K562 (cell line): ENCODE measurements at regions not wholly inside any gene's neighbourhood (a gene's known extent, or its start where the extent isn't known, plus 50 kb on each side); places are given as distances from the start of the nearest gene placed in this dataset.

Experiments
- ATAC-seq: fragments of 200-7000 bp; cut with Tn5 transposase; 3 replicates; pipeline ENCODE4 v1.9.1; 2020; ENCODE audit warnings: moderate library complexity
- BruUV-seq: library from RNA; stranded (reverse); fragments of 400-500 nt; replicated peaks from 2 replicates; lab custom pipeline; 2021; lab: Mats Ljungman, UMichigan
- CTCF ChIA-PET: fragments of 300-600 bp; formaldehyde crosslinking; extraction: SDS; loops from one replicate; lab custom pipeline; 2021; ENCODE audit warnings: low intra/inter-chr PET ratio; lab: Yijun Ruan, JAX
- POLR2A ChIA-PET: fragments of 300-600, 350-650 bp; sonication (Branson Sonifier 250); formaldehyde crosslinking; extraction: SDS; loops from one replicate; lab custom pipeline; 2021; ENCODE audit warnings: antibody characterized with exemption, inconsistent platforms; lab: Yijun Ruan, JAX
- DNase-seq, 4 experiments: peaks; one replicate each; pipeline versions ENCODE4 v3.0.0 to v3.0.0-alpha.2; 2011 to 2018; ENCODE audit warnings: low spot score in 3 of 4, mixed read lengths in 3 of 4; ENCODE audit errors: extremely low read depth in 1 of 4
- FAIRE-seq: peaks from 2 replicates; lab custom pipeline; 2011; peaks lifted over from hg19 to GRCh38; lab: Jason Lieb, UNC
- H2AFZ ChIP-seq: 2 replicates; pipeline ENCODE4 v1.6.0; 2011; ENCODE audit warnings: low read depth, low read length, control low read depth, inconsistent platforms
- H3K27ac ChIP-seq: fragments of 200-600 bp; 3 replicates; pipeline ENCODE4 v1.8.0; 2011; ENCODE audit warnings: low read depth, mild to moderate bottlenecking, control low read depth, inconsistent platforms, low read length, moderate library complexity, mixed read lengths; ENCODE audit errors: extremely low read depth
- H3K27me3 ChIP-seq, 2 experiments: fragments of 300-600 bp in 1 of 2; 2 replicates in 1 of 2; 3 replicates in 1 of 2; pipeline versions ENCODE4 v1.6.0 to v1.8.0; 2011; ENCODE audit warnings: inconsistent platforms in 2 of 2, low read length in 2 of 2, mild to moderate bottlenecking in 1 of 2, mixed read lengths in 1 of 2, moderate library complexity in 1 of 2; ENCODE audit not compliant: control insufficient read depth in 2 of 2, insufficient read depth in 2 of 2
- H3K36me3 ChIP-seq: fragments of 300-600 bp; 3 replicates; pipeline ENCODE4 v1.8.0; 2011; ENCODE audit warnings: mild to moderate bottlenecking, low read length, inconsistent platforms; ENCODE audit not compliant: control insufficient read depth, insufficient read depth
- H3K4me1 ChIP-seq, 2 experiments: fragments of 200-600 bp in 1 of 2; replicated peaks in 1 of 2; 2 replicates in 1 of 2; 3 replicates in 1 of 2; pipeline versions ENCODE4 v1.5.1 to v1.8.0; 2011; ENCODE audit warnings: inconsistent platforms in 2 of 2, low read length in 2 of 2, mild to moderate bottlenecking in 1 of 2, mixed read lengths in 1 of 2, moderate library complexity in 1 of 2; ENCODE audit not compliant: control insufficient read depth in 2 of 2, insufficient read depth in 2 of 2
- H3K4me2 ChIP-seq: 2 replicates; pipeline ENCODE4 v1.6.1; 2011; ENCODE audit warnings: low read length, control low read depth, inconsistent platforms, mixed read lengths; ENCODE audit not compliant: insufficient read depth
- H3K4me3 ChIP-seq: fragments of 200-600 bp; sonication (generic), shearing (Covaris generic); 2 replicates; pipeline ENCODE4 v1.5.1; 2016; ENCODE audit warnings: control low read depth, inconsistent platforms
- H3K79me2 ChIP-seq: fragments of 200-600 bp; 3 replicates; pipeline ENCODE4 v1.8.0; 2011; ENCODE audit warnings: low read length, inconsistent platforms; ENCODE audit not compliant: control insufficient read depth, insufficient read depth
- H3K9ac ChIP-seq, 2 experiments: 2 replicates each; pipeline versions ENCODE4 v1.6.0 to v1.6.1; 2011; ENCODE audit warnings: low read depth in 2 of 2, low read length in 2 of 2, control low read depth in 1 of 2, inconsistent platforms in 1 of 2, mild to moderate bottlenecking in 1 of 2, mixed read lengths in 1 of 2; ENCODE audit not compliant: insufficient read depth in 1 of 2
- H3K9me1 ChIP-seq: one replicate; pipeline ENCODE4 v1.6.0; 2011; ENCODE audit warnings: inconsistent platforms, mild to moderate bottlenecking, low read length, moderate library complexity; ENCODE audit not compliant: control insufficient read depth, insufficient read depth
- H3K9me3 ChIP-seq: replicated peaks from 2 replicates; pipeline ENCODE4 v1.5.1; 2011; ENCODE audit warnings: low read depth, low read length, inconsistent platforms; ENCODE audit not compliant: control insufficient read depth, insufficient read depth
- H4K20me1 ChIP-seq: replicated peaks from 2 replicates; pipeline ENCODE4 v1.6.1; 2011; ENCODE audit warnings: low read length, inconsistent platforms, mixed read lengths; ENCODE audit not compliant: control insufficient read depth, insufficient read depth
- DDX20 ChIP-seq: fragments of 450-650 bp; IDR thresholded peaks from 2 replicates; pipeline ENCODE4 v1.6.1; 2016; ENCODE audit warnings: missing genetic modification characterization, low read depth, mild to moderate bottlenecking, missing compliant biosample characterization, moderate library complexity
- FOXA3 ChIP-seq, 2 experiments: fragments of 450-650 bp in 1 of 2; sonication (generic) in 1 of 2; formaldehyde crosslinking; IDR thresholded peaks in 1 of 2; conservative IDR thresholded peaks in 1 of 2; 2 replicates each; pipeline versions ENCODE4 v1.4.0 to v1.8.0; 2020 to 2022; ENCODE audit warnings: mild to moderate bottlenecking in 2 of 2, missing genetic modification reagents in 1 of 2
- NFYB ChIP-seq: IDR thresholded peaks from 2 replicates; pipeline ENCODE4 v1.6.1; 2011; ENCODE audit warnings: mild to moderate bottlenecking, moderate library complexity; ENCODE audit not compliant: insufficient read length; ENCODE audit errors: extremely low read depth
- XRCC5 ChIP-seq: fragments of 200-400 bp; formaldehyde crosslinking; IDR thresholded peaks from 2 replicates; pipeline ENCODE4 v1.6.1; 2017; ENCODE audit warnings: low read depth, mild to moderate bottlenecking, low read length
- ZC3H8 ChIP-seq: fragments of 450-650 bp; IDR thresholded peaks from 2 replicates; pipeline ENCODE4 v1.6.1; 2017
- WGBS: fragments of 100-300 bp; shearing (Covaris generic); methylation state at CpG from one replicate; pipeline ENCODE4 v1.1.6; 2016; ENCODE audit warnings: low coverage, mixed read lengths; ENCODE audit not compliant: insufficient coverage; ENCODE audit errors: missing lambda C conversion rate; 5-methylcytosine and 5-hydroxymethylcytosine counted together
- in situ Hi-C: fragments of 300-500 bp; cut with MboI; formaldehyde crosslinking; loops from 4 replicates; pipeline ENCODE4 v1.15.0; 2018; ENCODE audit warnings: inconsistent platforms, mixed read lengths
- intact Hi-C: fragments of 100-400 bp; cut with micrococcal nuclease; formaldehyde crosslinking; loops from 2 replicates; pipeline ENCODE4 v1.14.2; 2022
- TF ChIP-seq, protein P1 (sequence below): IDR thresholded peaks from 2 replicates; pipeline ENCODE4 v1.6.1; 2011; ENCODE audit warnings: borderline replicate concordance, low read depth, mild to moderate bottlenecking, moderate library complexity, low read length; ENCODE audit not compliant: insufficient read depth, poor library complexity, severe bottlenecking
- TF ChIP-seq, protein P2 (sequence below), 2 experiments: fragments of 450-650 bp in 1 of 2; sonication (generic) in 1 of 2; formaldehyde crosslinking; conservative IDR thresholded peaks; 2 replicates each; pipeline versions ENCODE4 v1.4.0 to v1.8.1; 2020 to 2022; ENCODE audit warnings: mild to moderate bottlenecking in 1 of 2, missing genetic modification reagents in 1 of 2
- TF ChIP-seq, protein P3 (sequence below): fragments of 250-450 bp; sonication (Bioruptor Pico); IDR thresholded peaks from 2 replicates; pipeline ENCODE4 v1.4.0; 2020

DNA sequence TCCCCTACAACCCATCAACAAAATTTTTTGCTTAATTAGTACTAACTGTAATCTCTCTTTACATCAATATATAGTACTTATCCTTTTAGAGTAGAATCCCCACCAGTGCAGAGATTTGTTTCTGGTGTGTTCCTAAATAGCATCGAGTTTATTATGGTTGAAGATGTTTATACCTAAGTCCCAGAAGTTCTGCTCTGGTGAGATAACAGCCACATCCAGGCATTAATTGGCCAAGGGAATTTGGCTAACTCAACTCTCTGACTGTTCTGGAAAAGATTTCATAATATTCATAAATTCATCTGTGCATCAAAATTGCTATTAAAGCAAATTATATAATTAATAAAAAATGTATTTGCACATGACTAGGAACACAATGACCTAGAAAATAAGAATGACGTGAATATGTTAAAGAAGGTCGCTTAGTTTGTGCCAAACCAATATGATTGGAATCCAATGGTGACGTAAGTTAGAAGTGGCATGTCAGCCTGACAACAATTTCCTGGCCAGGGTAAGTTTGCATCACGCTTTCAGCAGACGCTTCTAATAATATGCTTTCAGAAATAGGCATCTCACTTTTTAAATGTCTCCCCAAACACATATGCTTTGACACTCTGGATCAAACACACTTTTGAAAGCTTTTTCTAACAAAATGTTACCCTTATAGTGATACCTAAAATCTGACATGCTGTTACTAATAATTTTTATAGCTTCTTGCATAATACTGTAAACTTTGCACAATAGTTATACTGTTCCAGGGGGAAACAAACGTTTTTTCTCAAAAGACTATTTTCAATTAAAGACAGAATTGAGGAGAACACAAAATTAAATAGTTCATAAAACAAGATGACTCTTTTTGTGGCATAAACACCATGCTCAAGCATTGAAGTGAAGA is 236.7 kb downstream of the TENT5A start:
- Histone ChIP-seq H3K27me3 (no peaks in the 10 kb centered on the region), H2AFZ (no peak overlapping the region), H3K27ac (no peak overlapping the region), H3K9ac (no peak overlapping the region), H3K79me2 (no peaks in the 10 kb centered on the region), H3K9me3 (no peaks in the 10 kb centered on the region; the same call in 1 of the 2 replicates), H3K4me1 (no peaks in the 10 kb centered on the region), H3K9me1 (no peaks in the 10 kb centered on the region), H3K4me2 (no peak overlapping the region), H4K20me1 (no peaks in the 10 kb centered on the region), H3K4me3 (no peak overlapping the region), H3K36me3 (no peaks in the 10 kb centered on the region)
- CTCF ChIA-PET: no interaction called here
- no peak for FAIRE-seq
- no TSS peak for BruUV-seq
- under 1% methylated on average over 7 of the region's 7 CpGs for WGBS
- ATAC-seq: no peak
- intact Hi-C loops (no loop called here), in situ Hi-C loops (no loop called here)
- POLR2A ChIA-PET: no interaction called here
- no peak for DNase-seq
- no peak for TF ChIP-seq FOXA3 (CRISPR knock-in tag; conservative IDR thresholded peaks at IDR 0.05 in 1 of 2, IDR thresholded peaks at IDR 0.05 in 1 of 2)
- TF ChIP-seq DDX20 (tag): no peak
- TF ChIP-seq, protein P1, sequence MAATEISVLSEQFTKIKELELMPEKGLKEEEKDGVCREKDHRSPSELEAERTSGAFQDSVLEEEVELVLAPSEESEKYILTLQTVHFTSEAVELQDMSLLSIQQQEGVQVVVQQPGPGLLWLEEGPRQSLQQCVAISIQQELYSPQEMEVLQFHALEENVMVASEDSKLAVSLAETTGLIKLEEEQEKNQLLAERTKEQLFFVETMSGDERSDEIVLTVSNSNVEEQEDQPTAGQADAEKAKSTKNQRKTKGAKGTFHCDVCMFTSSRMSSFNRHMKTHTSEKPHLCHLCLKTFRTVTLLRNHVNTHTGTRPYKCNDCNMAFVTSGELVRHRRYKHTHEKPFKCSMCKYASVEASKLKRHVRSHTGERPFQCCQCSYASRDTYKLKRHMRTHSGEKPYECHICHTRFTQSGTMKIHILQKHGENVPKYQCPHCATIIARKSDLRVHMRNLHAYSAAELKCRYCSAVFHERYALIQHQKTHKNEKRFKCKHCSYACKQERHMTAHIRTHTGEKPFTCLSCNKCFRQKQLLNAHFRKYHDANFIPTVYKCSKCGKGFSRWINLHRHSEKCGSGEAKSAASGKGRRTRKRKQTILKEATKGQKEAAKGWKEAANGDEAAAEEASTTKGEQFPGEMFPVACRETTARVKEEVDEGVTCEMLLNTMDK: no peak
- TF ChIP-seq, protein P2, sequence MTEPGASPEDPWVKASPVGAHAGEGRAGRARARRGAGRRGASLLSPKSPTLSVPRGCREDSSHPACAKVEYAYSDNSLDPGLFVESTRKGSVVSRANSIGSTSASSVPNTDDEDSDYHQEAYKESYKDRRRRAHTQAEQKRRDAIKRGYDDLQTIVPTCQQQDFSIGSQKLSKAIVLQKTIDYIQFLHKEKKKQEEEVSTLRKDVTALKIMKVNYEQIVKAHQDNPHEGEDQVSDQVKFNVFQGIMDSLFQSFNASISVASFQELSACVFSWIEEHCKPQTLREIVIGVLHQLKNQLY (CRISPR knock-in tag; conservative IDR thresholded peaks at IDR 0.05): no peak
- TF ChIP-seq ZC3H8: no peak
- TF ChIP-seq, protein P3, sequence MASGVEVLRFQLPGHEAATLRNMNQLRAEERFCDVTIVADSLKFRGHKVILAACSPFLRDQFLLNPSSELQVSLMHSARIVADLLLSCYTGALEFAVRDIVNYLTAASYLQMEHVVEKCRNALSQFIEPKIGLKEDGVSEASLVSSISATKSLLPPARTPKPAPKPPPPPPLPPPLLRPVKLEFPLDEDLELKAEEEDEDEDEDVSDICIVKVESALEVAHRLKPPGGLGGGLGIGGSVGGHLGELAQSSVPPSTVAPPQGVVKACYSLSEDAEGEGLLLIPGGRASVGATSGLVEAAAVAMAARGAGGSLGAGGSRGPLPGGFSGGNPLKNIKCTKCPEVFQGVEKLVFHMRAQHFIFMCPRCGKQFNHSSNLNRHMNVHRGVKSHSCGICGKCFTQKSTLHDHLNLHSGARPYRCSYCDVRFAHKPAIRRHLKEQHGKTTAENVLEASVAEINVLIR (CRISPR knock-in tag): no peak
- TF ChIP-seq NFYB: no peak
- TF ChIP-seq XRCC5: no peak
